COLO668 (cell line): ENCODE measurements at regions not wholly inside any gene's neighbourhood (a gene's known extent, or its start where the extent isn't known, plus 50 kb on each side); places are given as distances from the start of the nearest gene placed in this dataset.
A peak's percentile ranks its signal among the peaks of the same experiment; 100 is the strongest.
"Not testable (repeated sequence)": the region's sequence is repeated elsewhere in the genome, so short reads cannot be mapped to it uniquely, and the experiment has no call there.

Experiments used
- DNase-seq: peaks from one replicate; lab custom pipeline; 2025; ENCODE audit not compliant: unreplicated experiment; lab: John Stamatoyannopoulos, UW

- no peak for DNase-seq
Observed at GRCh38 chr10:47165168-47165710, 134.8 kb upstream of the GDF10 start.

- no peak for DNase-seq
Observed at GRCh38 chr10:47165711-47166404, 134.1 kb upstream of the GDF10 start.

GRCh38 chr10:47166405-47166777 lies 133.6 kb upstream of the GDF10 start:
- no peak for DNase-seq

GRCh38 chr10:47166808-47167581 lies 133.0 kb upstream of the GDF10 start:
- DNase-seq = not testable (repeated sequence)

- DNase-seq = no peak
Observed at GRCh38 chr10:47167591-47167990, 132.4 kb upstream of the GDF10 start.

- DNase-seq = no peak
Observed at GRCh38 chr10:47169581-47169980, 130.4 kb upstream of the GDF10 start.

GRCh38 chr10:47173929-47174442 lies 126.0 kb upstream of the GDF10 start:
- DNase-seq = no peak

GRCh38 chr10:47175181-47176123 lies 124.5 kb upstream of the GDF10 start:
- DNase-seq = no peak

GRCh38 chr10:47176206-47176902 lies 123.6 kb upstream of the GDF10 start:
- no peak for DNase-seq

- DNase-seq = no peak
Observed at GRCh38 chr10:47176903-47177868, 122.8 kb upstream of the GDF10 start.

- DNase-seq = no peak
Observed at GRCh38 chr10:47178537-47179290, 121.3 kb upstream of the GDF10 start.

GRCh38 chr10:47179291-47179647 lies 120.7 kb upstream of the GDF10 start:
- no peak for DNase-seq

GRCh38 chr10:47181052-47181849 lies 118.7 kb upstream of the GDF10 start:
- no peak for DNase-seq

- DNase-seq = peak; percentile 40
Observed at GRCh38 chr10:47182934-47183703, 116.9 kb upstream of the GDF10 start.

GRCh38 chr10:47183704-47184041 lies 116.3 kb upstream of the GDF10 start:
- DNase-seq = no peak

GRCh38 chr10:47184273-47184672 lies 115.7 kb upstream of the GDF10 start:
- DNase-seq = peak; percentile 19

GRCh38 chr10:47184724-47185330 lies 115.2 kb upstream of the GDF10 start:
- no peak for DNase-seq
